OCI-LY7 (cell line): ENCODE measurements at regions not wholly inside any gene's neighbourhood (a gene's known extent, or its start where the extent isn't known, plus 50 kb on each side); places are given as distances from the start of the nearest gene placed in this dataset.

Source experiments
- BruUV-seq: library from RNA; stranded (reverse); fragments of 400-500 nt; replicated peaks from 2 replicates; lab custom pipeline; 2021; lab: Mats Ljungman, UMichigan
- CTCF ChIA-PET: fragments of 300-600 bp; sonication (Branson Sonifier 250); formaldehyde crosslinking; loops from one replicate; lab custom pipeline; 2022; ENCODE audit warnings: antibody characterized with exemption; ENCODE audit not compliant: unreplicated experiment; lab: Charles Lee
- POLR2A ChIA-PET: fragments of 300-600 bp; sonication (Branson Sonifier 250); formaldehyde crosslinking; loops from one replicate; lab custom pipeline; 2022; ENCODE audit warnings: antibody characterized with exemption; lab: Charles Lee
- DNase-seq: peaks from one replicate; pipeline ENCODE4 v3.0.0-alpha.2; 2015; ENCODE audit warnings: low spot score
- H2AFZ ChIP-seq: fragments of 200-600 bp; sonication (generic), shearing (Covaris generic); 2 replicates; pipeline ENCODE4 v1.6.1; 2014; ENCODE audit warnings: mild to moderate bottlenecking, antibody characterized with exemption, low read length, moderate library complexity
- H3K27ac ChIP-seq: fragments of 200-600 bp; sonication (generic); 2 replicates; pipeline ENCODE4 v1.5.1; 2014; ENCODE audit warnings: mixed run types, low read depth, mild to moderate bottlenecking, moderate library complexity, low read length, inconsistent platforms; ENCODE audit not compliant: poor library complexity, severe bottlenecking
- H3K36me3 ChIP-seq: fragments of 200-600 bp; sonication (generic); 2 replicates; pipeline ENCODE4 v1.6.1; 2014; ENCODE audit warnings: mild to moderate bottlenecking, antibody characterized with exemption, low read length, moderate library complexity, mixed read lengths; ENCODE audit not compliant: insufficient read depth
- H3K4me1 ChIP-seq: fragments of 200-600 bp; sonication (generic); 2 replicates; pipeline ENCODE4 v1.5.1; 2014; ENCODE audit warnings: mild to moderate bottlenecking, low read length; ENCODE audit not compliant: insufficient read depth, poor library complexity, severe bottlenecking
- H3K4me2 ChIP-seq: fragments of 200-600 bp; sonication (generic); 2 replicates; pipeline ENCODE4 v1.6.1; 2014; ENCODE audit warnings: mild to moderate bottlenecking, low read length
- H3K4me3 ChIP-seq: fragments of 200-600 bp; sonication (generic); 2 replicates; pipeline ENCODE4 v1.5.1; 2014; ENCODE audit warnings: mild to moderate bottlenecking, low read depth, low read length; ENCODE audit not compliant: poor library complexity, severe bottlenecking
- H3K79me2 ChIP-seq: fragments of 200-600 bp; sonication (generic); 2 replicates; pipeline ENCODE4 v1.6.1; 2016; ENCODE audit warnings: low read depth, mild to moderate bottlenecking, low read length, moderate library complexity, mixed read lengths; ENCODE audit not compliant: insufficient read depth
- H3K9me2 ChIP-seq: fragments of 200-600 bp; sonication (generic); 2 replicates; pipeline ENCODE4 v1.6.1; 2016; ENCODE audit warnings: mild to moderate bottlenecking, low read length, mixed read lengths; ENCODE audit not compliant: insufficient read depth
- H3K9me3 ChIP-seq: fragments of 200-600 bp; sonication (generic); 2 replicates; pipeline ENCODE4 v1.6.1; 2014; ENCODE audit warnings: mild to moderate bottlenecking, mixed run types, low read length, mixed read lengths
- H4K20me1 ChIP-seq: fragments of 200-600 bp; sonication (generic); 2 replicates; pipeline ENCODE4 v1.6.1; 2014; ENCODE audit warnings: mild to moderate bottlenecking, antibody characterized with exemption, low read length, moderate library complexity, mixed read lengths; ENCODE audit not compliant: insufficient read depth
- CTCF ChIP-seq: fragments of 200-600 bp; sonication (generic); conservative IDR thresholded peaks from 2 replicates; pipeline ENCODE4 v1.5.1; 2014; ENCODE audit warnings: mild to moderate bottlenecking, antibody characterized with exemption, low read length, moderate library complexity, mixed read lengths
- EZH2phosphoT487 ChIP-seq: fragments of 200-600 bp; sonication (generic); IDR thresholded peaks from 2 replicates; pipeline ENCODE4 v1.6.1; 2018; ENCODE audit warnings: low read depth, borderline replicate concordance, mild to moderate bottlenecking, mixed run types, antibody characterized with exemption, low read length, moderate library complexity, mixed read lengths
- intact Hi-C: fragments of 100-400 bp; cut with micrococcal nuclease; formaldehyde crosslinking; loops from one replicate; pipeline ENCODE4 v1.10.0; 2022; ENCODE audit not compliant: unreplicated experiment

- CTCF ChIA-PET = no interaction called here
- DNase-seq = no peak
- peaks cover 20% of the 10 kb centered on the region for H3K4me1 ChIP-seq
- H3K9me3 ChIP-seq = no peaks in the 10 kb centered on the region
- no TSS peak for BruUV-seq
- H4K20me1 ChIP-seq = no peaks in the 10 kb centered on the region
- H3K79me2 ChIP-seq = no peaks in the 10 kb centered on the region
- no peaks in the 10 kb centered on the region for H3K36me3 ChIP-seq
- no peaks in the 10 kb centered on the region for H3K9me2 ChIP-seq
- TF ChIP-seq EZH2phosphoT487 (no peak), CTCF (no peak)
- H2AFZ ChIP-seq = no peak overlapping the region; the same call in 1 of the 2 replicates
- intact Hi-C loops = no loop called here
- no peak overlapping the region for H3K27ac ChIP-seq
- H3K4me2 ChIP-seq = no peak overlapping the region
- H3K4me3 ChIP-seq = no peak overlapping the region
- POLR2A ChIA-PET = interaction anchor here (0.7 to 2.2 kb wide), 9 partner anchors 9 to 445 kb away, joined by 3 to 12 read pairs (median 6); no protein-coding TSS in a partner anchor
Measured at GRCh38 chr20:53857723-53858236, 212.6 kb downstream of the BCAS1 start.

GRCh38 chr20:53856300-53857295, 213.8 kb downstream of the BCAS1 start:
- CTCF ChIA-PET = interaction anchor here (0.8 kb wide), 1 partner anchor 9 kb away, joined by 3 read pairs; no protein-coding TSS in a partner anchor
- H2AFZ ChIP-seq = peak overlapping the region; percentile 66
- no peak overlapping the region for H3K27ac ChIP-seq
- POLR2A ChIA-PET = interaction anchor here (0.7 to 2.2 kb wide), 10 partner anchors 9 to 444 kb away, joined by 3 to 12 read pairs (median 6); no protein-coding TSS in a partner anchor
- H3K4me1 ChIP-seq = peaks cover 15% of the 10 kb centered on the region
- BruUV-seq = no TSS peak
- no peaks in the 10 kb centered on the region for H3K36me3 ChIP-seq
- H3K9me3 ChIP-seq = no peaks in the 10 kb centered on the region
- H4K20me1 ChIP-seq = no peaks in the 10 kb centered on the region
- intact Hi-C loops = no loop called here
- no peak for DNase-seq
- H3K4me3 ChIP-seq = no peak overlapping the region
- no peak overlapping the region for H3K4me2 ChIP-seq
- H3K9me2 ChIP-seq = no peaks in the 10 kb centered on the region
- no peaks in the 10 kb centered on the region for H3K79me2 ChIP-seq
- TF ChIP-seq CTCF (no peak), EZH2phosphoT487 (no peak)
